ENCODE measurements at regions not wholly inside any gene's neighbourhood (a gene's known extent, or its start where the extent isn't known, plus 50 kb on each side); places are given as distances from the start of the nearest gene placed in this dataset.

DNA sequence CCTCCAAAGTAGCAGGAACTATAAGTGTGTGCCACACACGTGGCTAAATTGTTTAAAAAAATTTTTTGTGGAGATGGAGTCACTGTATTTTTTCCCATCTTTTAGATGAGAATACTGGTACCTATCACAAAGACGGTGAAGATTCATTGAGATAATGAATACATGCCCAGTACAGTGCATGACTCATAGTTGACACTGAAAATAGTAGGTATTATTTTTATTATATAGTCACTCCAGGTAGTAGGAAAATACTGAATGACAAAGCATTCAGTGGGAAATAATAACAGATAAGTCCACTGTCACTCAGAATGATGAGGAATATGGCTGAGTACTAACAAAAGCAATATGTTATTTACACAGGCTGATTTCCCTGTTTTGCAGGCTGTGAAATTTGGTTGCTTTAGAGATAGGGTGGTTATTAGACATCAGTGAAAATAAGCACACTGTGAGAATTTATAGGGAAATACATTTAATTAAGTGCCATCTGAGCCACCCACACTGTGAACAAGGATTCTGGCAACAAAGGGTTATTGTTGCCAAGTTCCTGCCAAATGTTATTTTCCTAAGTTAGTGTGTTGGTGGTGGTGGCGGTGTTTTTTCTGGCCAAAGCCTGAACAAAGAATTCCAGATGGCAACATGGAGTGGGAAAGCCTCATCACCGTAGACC is 129.8 kb upstream of the FOXQ1 start:
- TF ChIP-seq, protein P1, sequence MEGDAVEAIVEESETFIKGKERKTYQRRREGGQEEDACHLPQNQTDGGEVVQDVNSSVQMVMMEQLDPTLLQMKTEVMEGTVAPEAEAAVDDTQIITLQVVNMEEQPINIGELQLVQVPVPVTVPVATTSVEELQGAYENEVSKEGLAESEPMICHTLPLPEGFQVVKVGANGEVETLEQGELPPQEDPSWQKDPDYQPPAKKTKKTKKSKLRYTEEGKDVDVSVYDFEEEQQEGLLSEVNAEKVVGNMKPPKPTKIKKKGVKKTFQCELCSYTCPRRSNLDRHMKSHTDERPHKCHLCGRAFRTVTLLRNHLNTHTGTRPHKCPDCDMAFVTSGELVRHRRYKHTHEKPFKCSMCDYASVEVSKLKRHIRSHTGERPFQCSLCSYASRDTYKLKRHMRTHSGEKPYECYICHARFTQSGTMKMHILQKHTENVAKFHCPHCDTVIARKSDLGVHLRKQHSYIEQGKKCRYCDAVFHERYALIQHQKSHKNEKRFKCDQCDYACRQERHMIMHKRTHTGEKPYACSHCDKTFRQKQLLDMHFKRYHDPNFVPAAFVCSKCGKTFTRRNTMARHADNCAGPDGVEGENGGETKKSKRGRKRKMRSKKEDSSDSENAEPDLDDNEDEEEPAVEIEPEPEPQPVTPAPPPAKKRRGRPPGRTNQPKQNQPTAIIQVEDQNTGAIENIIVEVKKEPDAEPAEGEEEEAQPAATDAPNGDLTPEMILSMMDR (IDR thresholded peaks at IDR 0.05; ENCODE audit: low read depth, low read length), result no peak
- TF ChIP-seq EZH2phosphoT487 (IDR thresholded peaks at IDR 0.05; ENCODE audit: low read depth), result no peak
